ENCODE measurements at regions not wholly inside any gene's neighbourhood (a gene's known extent, or its start where the extent isn't known, plus 50 kb on each side); places are given as distances from the start of the nearest gene placed in this dataset.
"Not testable (repeated sequence)": the region's sequence is repeated elsewhere in the genome, so short reads cannot be mapped to it uniquely, and the experiment has no call there.

DNA sequence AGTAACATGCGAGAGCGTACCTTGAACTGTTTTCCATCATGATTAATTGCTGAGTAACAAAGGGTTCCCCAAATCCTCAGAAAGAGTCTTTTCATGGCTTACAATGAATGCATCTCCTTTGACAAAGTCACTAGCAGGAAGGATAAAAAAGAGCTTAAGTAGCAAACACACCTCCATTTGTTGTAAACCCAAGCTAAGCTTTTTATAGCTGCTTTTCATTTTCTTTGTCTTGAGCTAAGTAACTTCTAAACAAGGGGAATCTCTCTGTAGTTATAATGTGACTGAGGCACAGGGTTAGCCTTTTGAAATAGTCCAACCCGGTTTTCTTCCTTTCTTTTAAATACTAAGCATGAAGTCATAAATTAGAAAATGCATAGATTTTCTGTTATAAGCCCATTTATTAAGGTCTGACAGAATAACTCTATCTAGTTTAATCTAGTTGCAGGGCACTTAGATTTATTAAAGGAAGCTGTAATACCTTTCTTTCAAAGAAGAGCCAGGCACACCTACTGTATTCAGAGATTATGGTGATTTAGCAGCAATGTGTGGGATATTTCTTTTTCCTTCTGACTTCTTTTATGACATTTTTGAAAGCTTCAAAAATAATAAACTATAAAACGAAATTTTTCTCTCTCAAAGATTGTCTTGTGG lies 226.9 kb upstream of the SMIM31 start:
- no peak for DNase-seq

DNA sequence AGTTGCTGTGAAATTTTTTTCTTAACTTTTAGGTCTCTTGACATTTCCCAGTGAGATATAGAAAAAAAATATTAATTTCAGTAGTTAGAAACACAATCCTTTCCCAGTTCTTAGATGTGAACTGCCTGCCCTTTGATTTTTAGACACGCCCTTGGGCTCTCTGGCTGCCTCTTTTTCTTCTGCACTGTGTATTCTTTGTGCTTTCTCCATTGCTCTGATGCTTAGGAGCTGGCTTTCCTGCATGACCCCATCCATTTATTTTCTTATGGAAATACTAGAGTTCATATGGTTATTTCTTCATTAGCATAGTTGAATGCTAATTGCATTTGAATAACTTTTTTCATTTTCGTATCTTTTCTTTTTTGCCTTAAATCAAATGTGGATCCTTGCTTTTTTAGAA lies 224.9 kb upstream of the SMIM31 start:
- DNase-seq = no peak

DNA sequence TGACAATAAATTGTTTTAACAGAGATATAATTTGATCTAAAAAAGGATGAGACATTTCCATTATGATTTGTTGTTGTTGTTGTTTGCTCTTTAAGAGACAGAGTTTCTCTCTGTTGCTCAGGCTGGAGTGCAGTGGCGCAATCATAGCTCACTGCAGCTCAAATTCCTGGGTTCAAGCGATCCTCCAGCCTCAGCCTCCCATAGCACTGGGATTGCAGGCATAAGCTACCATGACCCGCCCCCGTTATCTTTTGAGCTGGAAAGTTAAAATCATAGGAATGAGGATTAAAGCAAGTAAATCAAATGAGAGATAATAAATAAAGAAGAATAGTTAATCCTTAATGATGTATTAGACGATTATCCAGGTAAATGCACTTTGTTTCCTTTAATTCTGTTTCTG lies 224.4 kb upstream of the SMIM31 start:
- DNase-seq = no peak

DNA sequence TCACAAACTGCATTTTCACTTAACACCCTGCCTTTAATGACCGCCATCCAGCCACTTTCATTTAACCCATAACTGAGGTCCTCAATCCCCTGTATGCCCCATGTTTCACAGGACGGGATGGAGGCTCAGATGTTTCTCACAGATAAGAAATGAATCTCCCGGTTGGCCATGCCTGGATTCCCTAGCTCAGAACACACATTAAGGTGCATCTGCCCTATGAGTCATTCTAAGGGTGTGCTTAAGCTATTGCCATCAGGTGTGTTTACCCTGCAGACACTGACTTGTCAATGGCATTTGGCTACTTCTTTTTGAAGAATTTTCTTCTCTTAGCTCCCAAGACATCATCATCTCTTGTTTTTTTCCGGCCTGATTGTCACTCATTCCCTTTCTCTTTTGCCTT lies 222.6 kb upstream of the SMIM31 start:
- no peak for DNase-seq

DNA sequence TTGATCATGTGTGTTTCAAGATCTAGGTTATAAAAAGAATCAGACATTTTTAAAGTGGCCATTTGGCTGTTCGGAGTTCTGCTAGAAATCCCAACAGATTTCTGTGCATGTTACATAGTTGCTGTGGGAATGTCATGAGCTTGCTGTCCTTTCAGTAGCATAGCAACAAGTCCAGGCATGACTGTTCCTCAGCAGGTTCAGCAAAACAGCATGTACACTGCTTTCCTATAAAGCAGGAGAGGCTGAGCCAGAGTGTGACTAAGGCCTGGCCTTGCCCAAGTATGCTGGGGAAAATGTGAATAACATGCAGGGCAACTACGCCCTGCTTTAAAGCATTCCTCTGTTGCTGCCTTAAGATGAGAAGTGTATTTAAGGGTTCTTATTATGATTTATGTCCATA lies 217.1 kb upstream of the SMIM31 start:
- no peak for DNase-seq

DNA sequence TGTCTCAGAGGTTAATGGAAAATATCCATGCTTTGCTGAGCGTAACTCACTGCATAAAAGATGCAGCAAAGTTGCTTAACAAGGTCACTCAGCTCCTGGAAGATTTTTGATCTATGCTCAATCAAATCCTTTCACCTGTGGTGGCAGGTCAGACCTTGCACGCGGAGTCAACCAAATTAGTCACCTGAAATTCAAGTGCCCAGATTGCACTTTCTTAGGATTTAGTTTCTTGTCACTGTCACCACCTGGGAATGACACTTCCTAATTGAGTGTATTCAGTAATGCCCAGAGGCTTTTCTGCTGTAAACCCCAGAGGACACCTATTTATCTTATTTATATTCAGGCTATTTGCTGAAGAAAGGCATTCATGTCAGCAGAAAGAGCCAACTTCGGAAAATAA lies 215.8 kb upstream of the SMIM31 start:
- no peak for DNase-seq

DNA sequence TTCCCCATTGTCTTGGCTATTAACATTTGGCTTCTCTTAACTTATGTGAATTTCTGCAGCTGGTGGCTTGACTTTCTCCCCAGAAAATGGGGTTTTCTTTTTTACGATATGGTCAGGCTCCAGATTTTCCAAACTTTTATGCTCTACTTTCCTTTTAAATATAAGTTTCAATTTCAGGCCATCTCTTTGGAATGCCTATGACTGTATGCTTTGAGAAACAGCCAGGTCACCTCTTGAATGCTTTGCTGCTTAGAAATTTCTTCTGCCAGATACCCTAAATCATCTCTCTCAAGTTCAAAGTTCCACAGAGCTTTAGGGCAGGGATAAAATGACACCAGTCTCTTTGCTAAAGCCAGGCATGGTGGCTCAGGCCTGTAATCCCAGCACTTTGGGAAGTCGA lies 212.9 kb upstream of the SMIM31 start:
- no peak for DNase-seq

DNA sequence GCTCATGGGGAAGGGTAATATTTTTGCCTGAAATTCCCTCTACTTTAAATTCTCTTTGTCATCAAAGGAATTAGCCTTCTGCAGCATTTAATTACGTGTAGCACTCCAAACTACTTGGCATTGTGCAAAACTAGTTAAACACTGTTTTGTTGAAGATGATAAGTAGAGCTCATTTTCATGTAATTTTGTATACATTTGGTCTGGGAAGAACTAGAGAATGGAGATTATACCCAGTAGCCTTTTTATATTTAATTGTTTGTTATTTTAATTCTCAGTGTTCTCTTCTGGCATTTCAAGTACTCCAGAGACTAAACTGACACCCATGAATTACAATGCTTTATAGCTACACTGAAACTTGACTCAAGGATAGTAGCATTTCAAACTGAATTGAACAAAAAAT lies 211.5 kb upstream of the SMIM31 start:
- DNase-seq = no peak

DNA sequence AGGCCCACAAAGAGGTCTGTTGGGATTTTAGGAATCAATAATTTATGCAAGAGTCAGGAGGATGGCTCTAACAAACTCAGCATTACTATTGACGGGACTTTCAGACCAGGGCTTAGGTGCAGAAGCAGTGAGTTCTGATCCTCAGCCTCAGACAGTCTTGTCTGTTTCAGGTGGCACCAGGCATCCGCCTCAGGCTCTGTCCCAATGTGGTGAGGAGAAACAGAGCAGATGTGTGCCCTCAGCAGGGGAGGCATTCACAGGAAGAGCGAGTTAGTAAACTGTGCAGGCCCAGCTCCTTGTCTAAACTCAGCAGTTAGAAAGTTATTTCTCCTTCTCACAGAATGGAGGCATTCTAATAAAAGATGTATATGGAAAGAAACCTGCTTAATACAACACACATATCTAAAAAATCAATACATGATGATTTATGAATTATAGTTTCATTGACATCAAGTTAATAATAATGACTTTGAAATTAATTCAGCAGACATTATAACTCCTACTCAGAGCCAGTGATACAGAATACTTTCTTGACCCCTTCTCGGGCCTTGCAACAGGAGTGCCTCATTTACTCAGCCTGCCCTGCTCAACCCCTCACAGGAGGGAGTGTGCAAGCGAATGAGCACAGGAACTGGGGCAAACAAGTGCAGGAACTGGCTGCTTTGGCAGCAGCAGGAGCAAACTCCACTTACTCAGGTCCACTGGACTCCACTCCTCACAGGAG lies 202.8 kb upstream of the SMIM31 start:
- DNase-seq = no peak

DNA sequence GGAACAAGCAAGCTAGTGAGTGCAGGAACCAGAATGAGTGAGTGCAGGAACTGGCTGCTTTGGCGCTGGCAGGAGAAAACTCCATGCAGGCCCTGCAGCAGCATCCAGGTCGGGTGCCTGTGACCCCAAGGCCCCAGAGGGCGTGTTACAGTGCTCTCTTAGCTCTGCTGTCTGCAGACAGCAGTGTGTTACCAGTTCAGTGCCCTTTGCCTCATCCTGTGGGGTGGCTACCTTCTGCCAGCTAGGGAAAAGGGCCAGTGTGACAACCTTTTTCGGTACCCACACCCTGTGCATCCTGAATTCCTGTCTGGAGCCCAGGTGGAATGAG lies 202.3 kb upstream of the SMIM31 start:
- no peak for DNase-seq

DNA sequence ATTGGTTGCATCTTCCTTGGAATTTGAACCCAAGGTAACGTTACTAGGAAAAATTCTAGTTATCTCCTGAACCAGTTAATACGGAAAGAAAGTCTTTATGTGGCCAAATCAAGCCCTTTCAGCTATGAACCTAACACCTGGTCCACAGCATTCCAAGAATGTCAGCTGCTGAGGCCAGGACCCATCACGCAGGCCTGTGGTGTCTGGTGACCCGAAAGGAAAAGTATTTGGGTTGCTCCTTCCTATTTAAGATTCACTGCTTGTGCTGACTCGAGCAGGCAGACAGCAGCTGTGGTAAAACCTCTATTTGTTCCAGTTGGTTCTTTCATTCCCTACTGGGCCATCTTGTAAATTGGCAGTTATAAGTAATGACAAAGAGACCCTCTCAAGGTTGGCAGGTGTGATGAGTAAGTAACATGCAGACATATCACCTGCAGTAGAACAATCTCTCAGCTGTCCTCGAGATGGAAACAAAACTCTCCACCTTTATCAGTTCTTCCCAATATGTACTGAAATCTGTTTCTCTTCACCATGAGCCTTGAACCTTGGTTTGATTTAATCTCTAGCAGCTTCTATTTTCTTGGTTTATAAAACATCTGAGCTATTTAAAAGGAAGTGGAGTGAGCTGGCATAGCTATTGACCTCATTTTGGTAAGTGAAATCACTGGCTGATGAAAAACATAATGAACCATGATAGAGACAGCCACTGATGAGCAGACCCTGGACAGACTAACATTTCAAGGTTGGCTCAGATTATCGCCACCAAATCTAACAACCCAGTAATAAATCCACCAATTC lies 182.1 kb upstream of the SMIM31 start:
- no peak for DNase-seq

DNA sequence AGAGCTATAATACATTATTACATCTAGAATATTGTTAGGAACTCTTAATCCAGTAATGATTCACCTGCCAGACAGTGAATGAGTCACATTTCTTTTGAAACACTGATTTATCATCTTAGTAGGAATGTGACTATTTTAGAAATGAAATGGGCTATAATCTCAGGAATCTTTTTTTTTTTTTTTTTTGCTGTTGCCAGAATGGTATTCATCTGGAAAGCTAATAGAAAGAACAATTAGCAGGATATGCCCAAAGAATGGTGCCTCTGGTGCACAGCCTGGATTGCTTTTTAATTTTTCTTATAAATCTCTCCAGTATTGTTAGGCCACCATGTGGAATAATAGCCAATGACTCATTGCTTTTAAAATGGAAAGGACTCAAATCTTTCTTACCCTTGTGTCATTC lies 181.1 kb upstream of the SMIM31 start:
- DNase-seq = peak; percentile 3

DNA sequence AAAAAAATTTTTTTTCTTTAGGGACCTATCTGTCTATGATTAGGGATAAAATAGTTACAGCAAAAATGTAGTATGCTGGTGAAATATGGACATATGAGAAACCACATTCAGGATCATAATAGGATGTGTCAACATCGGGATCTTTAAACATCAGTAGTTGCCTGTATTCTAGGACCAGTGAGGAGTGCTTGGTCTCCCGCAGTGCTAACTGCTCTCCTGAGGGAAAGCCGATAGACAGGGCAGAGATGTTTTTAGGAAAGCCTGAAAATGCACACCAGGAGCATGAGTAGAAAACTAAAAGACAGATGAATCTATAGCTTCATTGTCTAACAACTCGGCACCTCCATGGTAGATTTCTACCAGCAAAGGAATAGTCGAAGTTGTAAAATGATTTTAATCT lies 178.1 kb upstream of the SMIM31 start:
- no peak for DNase-seq

DNA sequence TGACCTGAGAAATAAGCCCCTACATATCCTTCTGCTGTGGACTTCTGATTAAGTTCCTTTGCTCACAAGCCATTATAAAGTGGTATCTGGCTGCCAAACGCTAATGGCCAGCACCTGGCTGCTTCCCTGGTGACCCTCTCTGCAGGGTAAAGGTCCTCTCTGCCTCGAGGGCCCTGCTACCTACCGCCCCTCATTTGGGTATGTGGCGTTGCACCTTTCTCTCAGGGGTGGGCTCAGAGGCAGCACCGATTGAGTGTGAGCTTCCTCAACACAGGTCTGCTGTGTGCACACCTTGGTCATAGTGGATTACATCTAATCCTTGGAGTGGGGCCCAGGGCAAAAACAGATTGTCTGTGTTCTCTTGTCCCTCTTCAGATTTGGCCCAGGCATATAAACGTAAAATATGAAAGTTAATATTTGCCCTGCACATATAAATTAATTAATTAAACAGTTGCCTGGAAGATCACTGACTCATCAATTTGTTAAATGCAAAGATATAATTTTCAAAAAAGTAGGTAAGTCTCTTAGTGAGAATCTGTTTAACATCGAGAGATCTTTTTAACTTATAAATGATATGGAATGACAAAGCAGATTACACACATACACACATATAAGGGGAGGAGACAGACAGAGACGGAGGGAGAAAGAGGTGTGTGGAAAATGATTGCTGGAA lies 174.5 kb upstream of the SMIM31 start:
- no peak for DNase-seq

DNA sequence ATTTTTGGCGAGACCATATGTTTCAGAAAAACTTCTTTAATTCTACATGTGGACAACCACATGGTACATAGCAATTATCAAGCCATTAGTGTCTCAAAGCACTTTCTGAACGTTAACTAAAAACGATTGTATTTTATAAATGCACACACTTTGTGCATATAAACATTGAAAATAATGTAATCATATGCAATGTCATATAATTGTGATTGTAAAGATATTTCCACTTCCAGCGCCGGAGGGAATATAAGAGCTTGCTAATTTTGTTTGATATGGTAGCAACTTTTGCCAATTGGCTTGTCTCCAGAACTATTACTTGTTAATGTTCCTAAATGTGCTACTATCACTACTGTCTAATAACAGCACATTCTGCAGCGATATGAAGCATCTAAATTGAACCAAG lies 162.3 kb upstream of the SMIM31 start:
- DNase-seq = no peak

DNA sequence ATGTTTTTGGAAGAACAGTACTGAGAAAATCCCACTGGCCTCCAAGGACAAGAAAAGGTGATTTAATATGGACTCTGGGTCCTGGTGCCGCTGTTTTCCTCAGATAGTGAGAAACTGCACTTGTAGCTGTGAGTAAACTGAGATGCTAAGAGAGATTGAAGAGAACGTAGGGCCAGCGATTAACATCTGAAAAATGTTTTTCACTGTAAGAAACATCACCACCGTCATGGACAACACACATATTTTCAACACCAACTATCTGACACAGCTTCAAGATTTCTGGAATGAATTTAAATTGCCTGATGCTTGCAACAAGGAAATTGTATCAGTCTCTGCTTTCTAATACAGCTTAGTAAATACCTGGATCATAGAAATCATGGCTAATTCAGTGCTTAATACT lies 158.2 kb upstream of the SMIM31 start:
- no peak for DNase-seq

DNA sequence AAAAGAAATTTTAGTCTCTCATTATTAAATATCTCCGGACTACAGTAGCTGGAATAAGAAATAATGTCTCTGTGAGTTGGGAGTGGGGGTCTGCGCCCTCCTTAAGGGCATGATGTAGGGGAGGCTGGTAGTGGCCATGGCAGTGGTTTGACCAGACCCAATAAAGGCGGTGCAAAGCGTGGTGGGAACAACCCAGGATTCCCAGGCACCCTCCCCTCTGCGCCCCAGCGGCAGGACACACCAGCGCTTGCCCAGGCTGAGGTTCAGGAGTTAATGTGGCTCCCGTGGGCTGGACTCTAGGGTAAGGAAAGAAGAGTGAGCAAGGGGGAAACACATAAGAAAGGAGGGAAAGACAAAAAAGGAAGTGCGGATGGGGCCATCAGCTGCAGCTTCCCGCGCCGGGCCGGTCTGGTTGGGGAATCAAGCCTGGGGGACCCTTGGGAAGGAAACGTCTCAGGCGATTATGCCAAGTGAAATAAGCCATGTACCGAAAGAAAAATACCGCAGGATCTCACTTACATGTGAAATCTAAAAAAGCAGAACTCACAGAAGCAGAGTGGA lies 157.5 kb upstream of the SMIM31 start:
- DNase-seq = no peak

DNA sequence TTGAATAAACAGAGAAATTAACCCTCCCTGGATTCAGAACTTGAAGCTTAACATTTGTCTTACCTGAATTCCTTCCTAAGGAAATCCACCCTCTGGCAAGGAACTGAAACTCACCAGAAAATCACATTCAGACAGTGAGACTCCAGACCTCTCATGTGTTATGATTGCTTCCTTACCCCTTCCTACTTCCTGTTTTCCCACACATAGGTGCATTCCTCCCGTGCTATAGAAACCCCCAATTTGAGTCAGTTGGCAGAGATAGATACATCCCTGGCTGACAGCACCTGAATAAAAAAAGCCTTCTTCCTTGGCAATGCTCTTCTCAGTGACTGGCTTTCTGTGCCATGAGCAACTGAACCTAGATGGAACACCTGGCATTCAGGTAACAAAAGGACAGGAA lies 157.0 kb upstream of the SMIM31 start:
- DNase-seq = no peak

DNA sequence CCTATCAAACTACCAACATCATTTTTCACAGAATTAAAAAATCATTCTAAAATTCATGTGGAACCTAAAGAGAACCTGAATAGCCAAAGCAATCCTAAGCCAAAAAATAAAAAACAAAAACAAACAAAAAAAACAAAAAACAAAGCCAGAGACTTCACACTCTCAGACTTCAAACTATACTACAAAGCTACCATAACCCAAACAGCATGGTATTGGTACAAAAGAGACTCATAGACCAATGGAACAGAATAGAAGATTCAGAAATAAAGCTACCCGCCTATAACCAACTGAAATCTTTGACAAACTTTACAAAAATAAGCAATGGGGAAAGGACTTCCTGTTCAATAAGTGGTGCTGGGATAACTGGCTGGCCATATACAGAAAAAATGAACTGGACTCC lies 152.3 kb upstream of the SMIM31 start:
- no peak for DNase-seq

DNA sequence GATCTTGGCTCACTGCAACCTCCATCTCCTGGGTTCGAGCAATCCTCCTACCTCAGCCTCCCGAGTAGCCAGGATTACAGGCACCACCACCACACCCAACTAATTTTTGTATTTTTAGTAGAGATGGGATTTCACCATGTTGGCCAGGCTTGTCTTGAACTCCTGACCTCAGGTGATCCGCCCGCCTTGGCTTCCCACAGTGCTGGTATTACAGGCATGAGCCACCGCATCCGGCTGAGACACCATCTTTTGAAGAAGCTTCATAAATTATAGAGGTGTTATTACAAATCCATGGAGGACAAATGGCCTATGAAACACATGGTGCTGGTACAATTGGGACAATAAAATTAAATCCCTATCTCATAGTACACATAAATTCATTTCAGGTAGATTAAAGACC lies 148.1 kb upstream of the SMIM31 start:
- DNase-seq = not testable (repeated sequence)

DNA sequence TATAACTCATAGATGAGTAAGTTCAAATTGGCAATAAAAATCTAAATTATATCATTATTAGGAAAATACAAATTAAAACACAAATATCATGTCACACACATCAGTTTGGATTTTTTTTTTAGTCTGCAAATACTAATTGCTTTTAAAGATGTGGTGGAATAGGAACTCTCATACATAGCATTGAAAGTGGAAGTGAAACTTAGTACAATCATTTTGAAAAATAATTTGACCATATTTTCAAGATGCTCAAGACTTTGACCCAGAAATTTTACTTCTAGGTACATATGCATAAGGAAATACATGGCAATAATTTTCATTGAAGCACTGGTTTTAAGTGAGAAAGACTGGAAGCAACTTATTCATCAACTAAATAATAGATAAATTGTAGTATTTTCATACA lies 147.5 kb upstream of the SMIM31 start:
- no peak for DNase-seq

DNA sequence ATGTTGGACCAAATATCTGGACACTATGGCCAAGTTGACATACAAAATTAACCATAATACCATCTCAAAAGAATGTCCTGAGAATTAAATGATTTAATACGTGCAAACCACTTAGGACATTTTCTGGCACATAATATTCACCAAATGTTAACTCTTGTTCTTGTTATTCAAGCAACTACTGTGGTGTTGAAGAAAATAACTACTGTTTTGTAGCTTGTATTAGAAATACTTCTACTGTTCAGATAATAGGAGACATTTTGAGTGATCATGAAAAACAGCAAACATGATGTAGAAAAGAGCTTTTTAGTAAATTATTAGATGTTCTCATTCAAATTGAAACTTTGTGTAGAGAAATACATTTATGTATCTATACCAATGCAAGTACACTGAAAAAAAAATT lies 140.7 kb upstream of the SMIM31 start:
- no peak for DNase-seq

DNA sequence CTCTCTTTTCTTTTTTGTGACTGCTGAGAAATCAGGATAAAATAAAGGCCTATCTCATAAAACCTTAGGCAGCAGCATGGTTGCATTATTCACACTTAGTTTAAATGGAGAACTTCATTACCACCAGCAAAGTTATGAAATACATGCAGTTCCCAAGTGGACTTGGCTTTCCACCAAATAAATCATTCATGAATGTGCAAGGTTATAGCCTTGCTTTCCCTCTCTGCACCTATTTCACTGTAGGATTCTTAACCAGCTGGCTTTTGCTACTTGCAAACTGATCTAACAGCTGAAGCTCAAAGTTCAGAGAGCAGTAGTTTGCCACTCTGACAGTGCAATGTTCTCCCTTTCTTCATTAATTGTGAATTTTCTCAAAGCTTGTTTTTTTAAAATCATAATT lies 140.1 kb upstream of the SMIM31 start:
- DNase-seq = no peak

DNA sequence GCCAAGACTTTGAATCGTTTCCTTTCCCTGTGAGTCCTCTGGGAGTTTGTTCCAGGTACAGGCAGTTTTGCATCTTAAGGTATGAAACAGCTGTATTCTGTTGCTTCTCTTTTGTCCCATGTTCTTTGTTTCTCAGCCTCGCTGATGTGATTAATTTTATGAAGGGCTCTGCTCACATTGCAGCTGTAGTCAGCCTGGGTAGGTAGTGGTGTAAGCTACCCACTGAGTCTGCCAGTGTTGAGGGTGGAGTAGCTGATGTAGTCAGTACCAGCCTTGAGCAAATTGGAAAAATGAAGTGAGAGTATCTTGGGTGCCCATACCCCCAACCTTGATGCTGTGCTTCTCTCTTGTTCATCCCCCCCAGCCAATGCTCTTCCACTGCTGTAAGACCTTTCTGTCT lies 139.6 kb upstream of the SMIM31 start:
- no peak for DNase-seq

Data from HCEC 1CT (cell line).